HEK293 (cell line): ENCODE measurements at regions not wholly inside any gene's neighbourhood (a gene's known extent, or its start where the extent isn't known, plus 50 kb on each side); places are given as distances from the start of the nearest gene placed in this dataset.

Source experiments
- CTCF ChIA-PET: fragments of 350-600 bp; formaldehyde crosslinking; extraction: SDS; loops from one replicate; lab custom pipeline; 2021; ENCODE audit warnings: antibody characterized with exemption; lab: Yijun Ruan, JAX
- POLR2A ChIA-PET: fragments of 300-600 bp; formaldehyde crosslinking; extraction: SDS; loops from one replicate; lab custom pipeline; 2020; ENCODE audit warnings: antibody characterized with exemption, inconsistent platforms; lab: Yijun Ruan, JAX
- H3K27ac ChIP-seq: fragments of 200-500 bp; sonication (Bioruptor generic); 2 replicates; pipeline ENCODE4 v1.5.1; 2014; ENCODE audit warnings: low read depth, low read length, control low read depth, inconsistent platforms; ENCODE audit errors: extremely low read depth
- H3K36me3 ChIP-seq, 2 experiments: fragments of 200-500 bp in 1 of 2; sonication (Bioruptor generic) in 1 of 2; 1 replicate in 1 of 2; 2 replicates in 1 of 2; pipeline ENCODE4 v1.5.1; 2014 to 2017; ENCODE audit warnings: inconsistent platforms in 2 of 2, low read length in 2 of 2; ENCODE audit not compliant: control insufficient read depth in 2 of 2, insufficient read depth in 1 of 2
- H3K4me1 ChIP-seq: fragments of 200-500 bp; sonication (Bioruptor generic); 2 replicates; pipeline ENCODE4 v1.5.1; 2014; ENCODE audit warnings: mild to moderate bottlenecking, low read length, inconsistent platforms; ENCODE audit not compliant: control insufficient read depth, insufficient read depth
- H3K4me3 ChIP-seq: 2 replicates; pipeline ENCODE4 v1.5.1; 2011; ENCODE audit warnings: low read depth, mild to moderate bottlenecking, control low read depth, low read length, moderate library complexity
- H3K9me3 ChIP-seq: fragments of 200-500 bp; sonication (Bioruptor generic); 2 replicates; pipeline ENCODE4 v1.5.1; 2014; ENCODE audit warnings: low read depth, low read length, inconsistent platforms; ENCODE audit not compliant: control insufficient read depth, insufficient read depth
- GLI2 ChIP-seq: fragments of 450-650 bp; formaldehyde crosslinking; IDR thresholded peaks from 2 replicates; pipeline ENCODE4; 2017; ENCODE audit warnings: missing biosample characterization, missing genetic modification characterization, low read depth, borderline replicate concordance
- GLI4 ChIP-seq: fragments of 450-650 bp; formaldehyde crosslinking; IDR thresholded peaks from 2 replicates; pipeline ENCODE4 v1.5.1; 2016; ENCODE audit warnings: missing biosample characterization, missing genetic modification characterization
- KLF8 ChIP-seq: fragments of 450-650 bp; formaldehyde crosslinking; IDR thresholded peaks from 2 replicates; pipeline ENCODE4 v1.5.1; 2016; ENCODE audit warnings: missing biosample characterization, missing genetic modification characterization
- SETDB1 ChIP-seq: IDR thresholded peaks from one replicate; pipeline ENCODE4 v1.6.1; 2017; ENCODE audit warnings: mild to moderate bottlenecking, low read length, moderate library complexity, mixed read lengths; ENCODE audit not compliant: insufficient read length
- ZEB2 ChIP-seq: fragments of 450-650 bp; formaldehyde crosslinking; IDR thresholded peaks from 2 replicates; pipeline ENCODE4 v1.5.1; 2016; ENCODE audit warnings: missing biosample characterization, missing genetic modification characterization
- ZNF114 ChIP-seq: fragments of 450-650 bp; formaldehyde crosslinking; IDR thresholded peaks from 2 replicates; pipeline ENCODE4 v1.5.0; 2017; ENCODE audit warnings: missing biosample characterization, missing genetic modification characterization
- ZNF155 ChIP-seq: fragments of 450-650 bp; formaldehyde crosslinking; IDR thresholded peaks from 2 replicates; pipeline ENCODE4 v1.5.1; 2016; ENCODE audit warnings: missing biosample characterization, missing genetic modification characterization
- ZNF16 ChIP-seq: fragments of 450-650 bp; formaldehyde crosslinking; IDR thresholded peaks from 2 replicates; pipeline ENCODE4 v1.5.1; 2016; ENCODE audit warnings: low read depth, missing biosample characterization, missing genetic modification characterization
- ZNF266 ChIP-seq: fragments of 450-650 bp; formaldehyde crosslinking; IDR thresholded peaks from 2 replicates; pipeline ENCODE4 v1.5.1; 2016; ENCODE audit warnings: missing biosample characterization, missing genetic modification characterization, low read depth
- ZNF324 ChIP-seq: fragments of 450-650 bp; formaldehyde crosslinking; IDR thresholded peaks from 2 replicates; pipeline ENCODE4 v1.5.1; 2016; ENCODE audit warnings: missing biosample characterization, missing genetic modification characterization
- ZNF404 ChIP-seq: fragments of 450-650 bp; formaldehyde crosslinking; IDR thresholded peaks from 2 replicates; pipeline ENCODE4 v1.5.1; 2017; ENCODE audit warnings: missing biosample characterization, missing genetic modification characterization
- ZNF548 ChIP-seq: fragments of 450-650 bp; formaldehyde crosslinking; IDR thresholded peaks from 2 replicates; pipeline ENCODE4 v1.5.1; 2016; ENCODE audit warnings: missing biosample characterization, missing genetic modification characterization
- ZNF626 ChIP-seq: fragments of 450-650 bp; sonication (Bioruptor Pico); formaldehyde crosslinking; IDR thresholded peaks from 2 replicates; pipeline ENCODE4 v1.5.1; 2018; ENCODE audit warnings: missing biosample characterization, missing genetic modification characterization, inconsistent platforms
- ZNF792 ChIP-seq: fragments of 450-650 bp; formaldehyde crosslinking; IDR thresholded peaks from 2 replicates; pipeline ENCODE4 v1.5.1; 2016; ENCODE audit warnings: missing biosample characterization, missing genetic modification characterization
- TF ChIP-seq, protein P1 (sequence below): fragments of 450-650 bp; formaldehyde crosslinking; IDR thresholded peaks from 2 replicates; pipeline ENCODE4 v1.5.1; 2016; ENCODE audit warnings: missing biosample characterization, missing genetic modification characterization
- TF ChIP-seq, protein P2 (sequence below): fragments of 450-650 bp; formaldehyde crosslinking; IDR thresholded peaks from 2 replicates; pipeline ENCODE4 v1.5.1; 2016; ENCODE audit warnings: missing biosample characterization, missing genetic modification characterization, borderline replicate concordance
- TF ChIP-seq, protein P3 (sequence below): fragments of 450-650 bp; formaldehyde crosslinking; IDR thresholded peaks from 2 replicates; pipeline ENCODE4 v1.5.1; 2016; ENCODE audit warnings: missing biosample characterization, missing genetic modification characterization
- TF ChIP-seq, protein P4 (sequence below): fragments of 450-650 bp; formaldehyde crosslinking; conservative IDR thresholded peaks from 2 replicates; pipeline ENCODE4 v1.5.1; 2016; ENCODE audit warnings: low read depth, missing biosample characterization, missing genetic modification characterization
- TF ChIP-seq, protein P5 (sequence below): fragments of 450-650 bp; formaldehyde crosslinking; IDR thresholded peaks from 2 replicates; pipeline ENCODE4 v1.5.1; 2017; ENCODE audit warnings: missing biosample characterization, missing genetic modification characterization
- TF ChIP-seq, protein P6 (sequence below): fragments of 450-650 bp; formaldehyde crosslinking; IDR thresholded peaks from 2 replicates; pipeline ENCODE4 v1.5.1; 2016; ENCODE audit warnings: missing biosample characterization, missing genetic modification characterization

DNA sequence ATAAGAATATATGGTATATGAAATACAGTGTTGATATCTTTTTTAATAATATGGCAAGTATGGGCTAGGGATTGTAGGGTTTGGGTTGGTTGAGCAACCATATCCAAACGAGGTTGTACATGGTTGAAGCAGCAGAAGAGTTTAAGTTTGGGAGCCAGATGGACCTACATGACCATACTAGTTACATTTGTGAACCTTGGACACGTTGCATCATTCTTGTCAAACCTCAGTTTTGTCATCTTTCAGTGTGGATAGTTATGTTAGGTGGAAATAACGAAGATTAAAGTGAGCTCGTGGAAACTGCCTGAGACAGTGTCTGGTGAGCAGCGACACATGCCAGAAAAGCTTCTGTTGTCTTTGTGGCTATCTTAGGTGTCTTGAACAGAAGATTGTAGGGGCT lies 307.1 kb upstream of the KIRREL3 start:
- Histone ChIP-seq H3K4me3 (no peak overlapping the region), H3K9me3 (no peaks in the 10 kb centered on the region), H3K27ac (no peak overlapping the region), H3K4me1 (no peaks in the 10 kb centered on the region), H3K36me3 (no peaks in the 10 kb centered on the region)
- TF ChIP-seq ZNF548 (no peak), ZNF155 (no peak), GLI2 (tag by site-specific recombination) (no peak), ZNF324 (tag by site-specific recombination) (no peak), ZNF16 (tag by site-specific recombination) (no peak), ZNF114 (tag by site-specific recombination) (no peak), ZNF404 (tag by site-specific recombination) (no peak)
- TF ChIP-seq, protein P1, sequence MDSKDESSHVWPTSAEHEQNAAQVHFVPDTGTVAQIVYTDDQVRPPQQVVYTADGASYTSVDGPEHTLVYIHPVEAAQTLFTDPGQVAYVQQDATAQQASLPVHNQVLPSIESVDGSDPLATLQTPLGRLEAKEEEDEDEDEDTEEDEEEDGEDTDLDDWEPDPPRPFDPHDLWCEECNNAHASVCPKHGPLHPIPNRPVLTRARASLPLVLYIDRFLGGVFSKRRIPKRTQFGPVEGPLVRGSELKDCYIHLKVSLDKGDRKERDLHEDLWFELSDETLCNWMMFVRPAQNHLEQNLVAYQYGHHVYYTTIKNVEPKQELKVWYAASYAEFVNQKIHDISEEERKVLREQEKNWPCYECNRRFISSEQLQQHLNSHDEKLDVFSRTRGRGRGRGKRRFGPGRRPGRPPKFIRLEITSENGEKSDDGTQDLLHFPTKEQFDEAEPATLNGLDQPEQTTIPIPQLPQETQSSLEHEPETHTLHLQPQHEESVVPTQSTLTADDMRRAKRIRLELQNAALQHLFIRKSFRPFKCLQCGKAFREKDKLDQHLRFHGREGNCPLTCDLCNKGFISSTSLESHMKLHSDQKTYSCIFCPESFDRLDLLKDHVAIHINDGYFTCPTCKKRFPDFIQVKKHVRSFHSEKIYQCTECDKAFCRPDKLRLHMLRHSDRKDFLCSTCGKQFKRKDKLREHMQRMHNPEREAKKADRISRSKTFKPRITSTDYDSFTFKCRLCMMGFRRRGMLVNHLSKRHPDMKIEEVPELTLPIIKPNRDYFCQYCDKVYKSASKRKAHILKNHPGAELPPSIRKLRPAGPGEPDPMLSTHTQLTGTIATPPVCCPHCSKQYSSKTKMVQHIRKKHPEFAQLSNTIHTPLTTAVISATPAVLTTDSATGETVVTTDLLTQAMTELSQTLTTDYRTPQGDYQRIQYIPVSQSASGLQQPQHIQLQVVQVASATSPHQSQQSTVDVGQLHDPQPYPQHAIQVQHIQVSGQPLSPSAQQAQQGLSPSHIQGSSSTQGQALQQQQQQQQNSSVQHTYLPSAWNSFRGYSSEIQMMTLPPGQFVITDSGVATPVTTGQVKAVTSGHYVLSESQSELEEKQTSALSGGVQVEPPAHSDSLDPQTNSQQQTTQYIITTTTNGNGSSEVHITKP (tag by site-specific recombination) = no peak
- TF ChIP-seq, protein P2, sequence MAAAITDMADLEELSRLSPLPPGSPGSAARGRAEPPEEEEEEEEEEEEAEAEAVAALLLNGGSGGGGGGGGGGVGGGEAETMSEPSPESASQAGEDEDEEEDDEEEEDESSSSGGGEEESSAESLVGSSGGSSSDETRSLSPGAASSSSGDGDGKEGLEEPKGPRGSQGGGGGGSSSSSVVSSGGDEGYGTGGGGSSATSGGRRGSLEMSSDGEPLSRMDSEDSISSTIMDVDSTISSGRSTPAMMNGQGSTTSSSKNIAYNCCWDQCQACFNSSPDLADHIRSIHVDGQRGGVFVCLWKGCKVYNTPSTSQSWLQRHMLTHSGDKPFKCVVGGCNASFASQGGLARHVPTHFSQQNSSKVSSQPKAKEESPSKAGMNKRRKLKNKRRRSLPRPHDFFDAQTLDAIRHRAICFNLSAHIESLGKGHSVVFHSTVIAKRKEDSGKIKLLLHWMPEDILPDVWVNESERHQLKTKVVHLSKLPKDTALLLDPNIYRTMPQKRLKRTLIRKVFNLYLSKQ = no peak
- TF ChIP-seq, protein P3, sequence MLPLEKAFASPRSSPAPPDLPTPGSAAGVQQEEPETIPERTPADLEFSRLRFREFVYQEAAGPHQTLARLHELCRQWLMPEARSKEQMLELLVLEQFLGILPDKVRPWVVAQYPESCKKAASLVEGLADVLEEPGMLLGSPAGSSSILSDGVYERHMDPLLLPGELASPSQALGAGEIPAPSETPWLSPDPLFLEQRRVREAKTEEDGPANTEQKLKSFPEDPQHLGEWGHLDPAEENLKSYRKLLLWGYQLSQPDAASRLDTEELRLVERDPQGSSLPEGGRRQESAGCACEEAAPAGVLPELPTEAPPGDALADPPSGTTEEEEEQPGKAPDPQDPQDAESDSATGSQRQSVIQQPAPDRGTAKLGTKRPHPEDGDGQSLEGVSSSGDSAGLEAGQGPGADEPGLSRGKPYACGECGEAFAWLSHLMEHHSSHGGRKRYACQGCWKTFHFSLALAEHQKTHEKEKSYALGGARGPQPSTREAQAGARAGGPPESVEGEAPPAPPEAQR (tag by site-specific recombination) = no peak
- TF ChIP-seq, protein P4, sequence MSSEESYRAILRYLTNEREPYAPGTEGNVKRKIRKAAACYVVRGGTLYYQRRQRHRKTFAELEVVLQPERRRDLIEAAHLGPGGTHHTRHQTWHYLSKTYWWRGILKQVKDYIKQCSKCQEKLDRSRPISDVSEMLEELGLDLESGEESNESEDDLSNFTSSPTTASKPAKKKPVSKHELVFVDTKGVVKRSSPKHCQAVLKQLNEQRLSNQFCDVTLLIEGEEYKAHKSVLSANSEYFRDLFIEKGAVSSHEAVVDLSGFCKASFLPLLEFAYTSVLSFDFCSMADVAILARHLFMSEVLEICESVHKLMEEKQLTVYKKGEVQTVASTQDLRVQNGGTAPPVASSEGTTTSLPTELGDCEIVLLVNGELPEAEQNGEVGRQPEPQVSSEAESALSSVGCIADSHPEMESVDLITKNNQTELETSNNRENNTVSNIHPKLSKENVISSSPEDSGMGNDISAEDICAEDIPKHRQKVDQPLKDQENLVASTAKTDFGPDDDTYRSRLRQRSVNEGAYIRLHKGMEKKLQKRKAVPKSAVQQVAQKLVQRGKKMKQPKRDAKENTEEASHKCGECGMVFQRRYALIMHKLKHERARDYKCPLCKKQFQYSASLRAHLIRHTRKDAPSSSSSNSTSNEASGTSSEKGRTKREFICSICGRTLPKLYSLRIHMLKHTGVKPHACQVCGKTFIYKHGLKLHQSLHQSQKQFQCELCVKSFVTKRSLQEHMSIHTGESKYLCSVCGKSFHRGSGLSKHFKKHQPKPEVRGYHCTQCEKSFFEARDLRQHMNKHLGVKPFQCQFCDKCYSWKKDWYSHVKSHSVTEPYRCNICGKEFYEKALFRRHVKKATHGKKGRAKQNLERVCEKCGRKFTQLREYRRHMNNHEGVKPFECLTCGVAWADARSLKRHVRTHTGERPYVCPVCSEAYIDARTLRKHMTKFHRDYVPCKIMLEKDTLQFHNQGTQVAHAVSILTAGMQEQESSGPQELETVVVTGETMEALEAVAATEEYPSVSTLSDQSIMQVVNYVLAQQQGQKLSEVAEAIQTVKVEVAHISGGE (tag by site-specific recombination) = no peak
- POLR2A ChIA-PET = no interaction called here
- CTCF ChIA-PET = no interaction called here

DNA sequence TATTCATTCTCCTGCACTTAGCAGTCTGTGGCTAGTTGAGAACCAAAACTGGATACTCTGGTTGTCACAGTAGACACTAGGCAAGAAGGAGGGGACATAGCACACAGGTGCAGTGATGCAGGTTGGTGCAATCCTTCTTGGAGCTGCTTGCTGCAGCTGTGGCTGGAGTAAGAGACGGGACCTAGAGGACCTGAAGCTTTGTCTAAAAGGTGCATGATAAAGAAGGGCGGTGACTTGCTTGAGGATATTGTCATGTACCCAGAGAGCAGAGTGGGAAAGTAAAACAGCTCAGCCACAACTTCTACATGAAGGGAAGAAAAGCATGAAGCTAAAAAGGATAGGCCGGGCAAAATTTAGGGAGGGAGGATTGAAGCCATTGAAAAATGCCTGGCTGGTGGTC lies 304.1 kb upstream of the KIRREL3 start:
- TF ChIP-seq ZNF626 (tag by site-specific recombination) (no peak), ZNF266 (no peak), SETDB1 (no peak), ZNF792 (tag by site-specific recombination) (no peak), KLF8 (no peak), GLI4 (no peak), ZEB2 (tag by site-specific recombination) (no peak)
- TF ChIP-seq, protein P5, sequence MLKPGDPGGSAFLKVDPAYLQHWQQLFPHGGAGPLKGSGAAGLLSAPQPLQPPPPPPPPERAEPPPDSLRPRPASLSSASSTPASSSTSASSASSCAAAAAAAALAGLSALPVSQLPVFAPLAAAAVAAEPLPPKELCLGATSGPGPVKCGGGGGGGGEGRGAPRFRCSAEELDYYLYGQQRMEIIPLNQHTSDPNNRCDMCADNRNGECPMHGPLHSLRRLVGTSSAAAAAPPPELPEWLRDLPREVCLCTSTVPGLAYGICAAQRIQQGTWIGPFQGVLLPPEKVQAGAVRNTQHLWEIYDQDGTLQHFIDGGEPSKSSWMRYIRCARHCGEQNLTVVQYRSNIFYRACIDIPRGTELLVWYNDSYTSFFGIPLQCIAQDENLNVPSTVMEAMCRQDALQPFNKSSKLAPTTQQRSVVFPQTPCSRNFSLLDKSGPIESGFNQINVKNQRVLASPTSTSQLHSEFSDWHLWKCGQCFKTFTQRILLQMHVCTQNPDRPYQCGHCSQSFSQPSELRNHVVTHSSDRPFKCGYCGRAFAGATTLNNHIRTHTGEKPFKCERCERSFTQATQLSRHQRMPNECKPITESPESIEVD = no peak
- TF ChIP-seq, protein P6, sequence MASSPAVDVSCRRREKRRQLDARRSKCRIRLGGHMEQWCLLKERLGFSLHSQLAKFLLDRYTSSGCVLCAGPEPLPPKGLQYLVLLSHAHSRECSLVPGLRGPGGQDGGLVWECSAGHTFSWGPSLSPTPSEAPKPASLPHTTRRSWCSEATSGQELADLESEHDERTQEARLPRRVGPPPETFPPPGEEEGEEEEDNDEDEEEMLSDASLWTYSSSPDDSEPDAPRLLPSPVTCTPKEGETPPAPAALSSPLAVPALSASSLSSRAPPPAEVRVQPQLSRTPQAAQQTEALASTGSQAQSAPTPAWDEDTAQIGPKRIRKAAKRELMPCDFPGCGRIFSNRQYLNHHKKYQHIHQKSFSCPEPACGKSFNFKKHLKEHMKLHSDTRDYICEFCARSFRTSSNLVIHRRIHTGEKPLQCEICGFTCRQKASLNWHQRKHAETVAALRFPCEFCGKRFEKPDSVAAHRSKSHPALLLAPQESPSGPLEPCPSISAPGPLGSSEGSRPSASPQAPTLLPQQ (tag by site-specific recombination) = no peak
- H3K27ac ChIP-seq = no peak overlapping the region
- POLR2A ChIA-PET = no interaction called here
- H3K4me3 ChIP-seq = no peak overlapping the region
- no peaks in the 10 kb centered on the region for H3K4me1 ChIP-seq
- H3K36me3 ChIP-seq = no peaks in the 10 kb centered on the region
- no peaks in the 10 kb centered on the region for H3K9me3 ChIP-seq
- CTCF ChIA-PET = no interaction called here
